ENCODE measurements at regions not wholly inside any gene's neighbourhood (a gene's known extent, or its start where the extent isn't known, plus 50 kb on each side); places are given as distances from the start of the nearest gene placed in this dataset.

DNA sequence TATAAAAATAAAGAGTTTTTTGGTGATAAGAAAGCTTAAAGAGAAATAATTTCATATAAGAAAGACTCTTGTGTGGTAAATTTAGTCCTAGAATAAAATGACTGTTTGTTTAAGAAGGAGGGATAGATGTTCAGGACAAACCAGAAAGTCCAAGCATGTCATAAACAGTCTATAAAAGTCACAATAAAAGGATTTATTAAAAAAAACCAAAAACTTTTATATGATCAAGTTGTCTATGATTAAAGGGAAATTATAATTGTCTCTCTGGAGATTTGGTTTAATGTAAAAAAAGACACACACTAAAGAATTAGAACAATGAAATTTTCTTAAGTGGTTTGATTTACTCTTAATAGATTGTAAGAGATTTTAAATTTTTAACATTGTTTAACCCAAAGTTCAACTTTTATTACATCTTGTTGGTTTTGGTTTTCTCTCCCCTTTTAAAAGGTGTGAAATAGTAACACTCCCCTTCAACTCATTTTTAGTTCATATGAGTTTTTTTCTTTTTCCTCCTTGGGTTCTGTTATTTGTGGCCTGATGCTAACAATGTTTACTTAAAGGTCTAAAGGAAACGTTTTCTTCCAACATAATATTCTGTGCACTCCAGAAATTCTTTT, 89.7 kb downstream of the PDHA2 start:
- Histone ChIP-seq H4K91ac (ENCODE audit: low read depth, low read length) (no peak overlapping the region), H3K18ac (ENCODE audit: low read length) (no peak overlapping the region), H2BK5ac (ENCODE audit: low read depth, low read length, poor library complexity) (no peak overlapping the region), H3K4me1 (ENCODE audit: control insufficient read depth in 1 of 2, insufficient read depth in 2 of 2, low read length in 2 of 2) (no peaks in the 10 kb centered on the region), H3K14ac (ENCODE audit: low read length) (no peak overlapping the region), H3K36me3 (ENCODE audit: control insufficient read depth in 1 of 2, insufficient read depth in 2 of 2, low read length in 2 of 2) (no peaks in the 10 kb centered on the region), H2AK5ac (ENCODE audit: low read length) (no peak overlapping the region), H4K8ac (ENCODE audit: low read depth, low read length) (no peak overlapping the region), H3K23ac (ENCODE audit: low read length) (no peak overlapping the region), H3K27me3 (ENCODE audit: insufficient read depth, low read length) (no peaks in the 10 kb centered on the region), H2AFZ (ENCODE audit: insufficient read depth, low read length, poor library complexity) (no peak overlapping the region), H3K9me3 (ENCODE audit: insufficient read depth, low read depth, low read length) (peaks cover 2% of the 10 kb centered on the region), H3K79me1 (ENCODE audit: low read length) (no peaks in the 10 kb centered on the region), H3K4me3 (ENCODE audit: low read depth, low read length) (no peak overlapping the region), H3K4me2 (ENCODE audit: low read length) (no peak overlapping the region), H3K9ac (ENCODE audit: low read length) (no peak overlapping the region), H3K27ac (ENCODE audit: low read depth, low read length) (no peak overlapping the region), H3K79me2 (ENCODE audit: control insufficient read depth, insufficient read depth, low read length, poor library complexity) (no peaks in the 10 kb centered on the region), H3K4ac (ENCODE audit: low read depth, low read length) (no peak overlapping the region), H2BK12ac (ENCODE audit: low read length) (no peak overlapping the region), H2BK120ac (ENCODE audit: insufficient read depth, low read length, poor library complexity) (no peak overlapping the region), H4K12ac (ENCODE audit: low read depth, low read length) (no peak overlapping the region)
- no CpG with 5 or more reads among the region's 1 CpG for WGBS (ENCODE audit: extremely low coverage, insufficient coverage, insufficient read length)
- DNase-seq = no peak

DNA sequence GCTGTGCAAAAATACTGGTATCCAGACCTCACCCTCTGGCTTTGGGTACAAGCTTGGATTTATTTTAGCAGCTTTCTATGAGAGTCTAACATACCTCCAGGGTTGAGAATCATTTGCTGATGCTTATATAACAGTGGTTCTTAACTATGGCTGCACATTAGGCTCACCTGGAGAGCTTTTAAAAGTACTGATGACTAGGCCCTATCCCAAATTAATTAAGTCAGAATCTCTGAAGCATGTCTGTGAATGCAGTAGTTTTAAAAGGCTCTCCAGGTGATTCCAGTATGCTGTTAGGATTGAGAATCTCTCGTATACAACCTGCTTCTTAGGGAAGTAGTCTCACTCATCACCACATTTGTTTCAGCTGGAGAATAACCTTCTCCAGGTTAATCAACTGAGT, 99.2 kb downstream of the PDHA2 start:
- H2AFZ ChIP-seq (ENCODE audit: insufficient read depth, low read length, poor library complexity) = no peak overlapping the region
- no peak overlapping the region for H4K91ac ChIP-seq (ENCODE audit: low read depth, low read length)
- H3K18ac ChIP-seq (ENCODE audit: low read length) = no peak overlapping the region
- no peak overlapping the region for H3K4ac ChIP-seq (ENCODE audit: low read depth, low read length)
- H3K9me3 ChIP-seq (ENCODE audit: insufficient read depth, low read depth, low read length) = no peaks in the 10 kb centered on the region
- no peak overlapping the region for H2BK12ac ChIP-seq (ENCODE audit: low read length)
- no peak overlapping the region for H3K4me2 ChIP-seq (ENCODE audit: low read length)
- no peak overlapping the region for H3K27ac ChIP-seq (ENCODE audit: low read depth, low read length)
- H3K9ac ChIP-seq (ENCODE audit: low read length) = no peak overlapping the region
- H4K12ac ChIP-seq (ENCODE audit: low read depth, low read length) = no peak overlapping the region
- no peaks in the 10 kb centered on the region for H3K4me1 ChIP-seq (ENCODE audit: control insufficient read depth in 1 of 2, insufficient read depth in 2 of 2, low read length in 2 of 2)
- no peak overlapping the region for H3K23ac ChIP-seq (ENCODE audit: low read length)
- H2BK5ac ChIP-seq (ENCODE audit: low read depth, low read length, poor library complexity) = no peak overlapping the region
- WGBS (ENCODE audit: extremely low coverage, insufficient coverage, insufficient read length) = no CpG with 5 or more reads among the region's 1 CpG
- no peaks in the 10 kb centered on the region for H3K27me3 ChIP-seq (ENCODE audit: insufficient read depth, low read length)
- no peak for DNase-seq
- no peak overlapping the region for H2AK5ac ChIP-seq (ENCODE audit: low read length)
- H3K14ac ChIP-seq (ENCODE audit: low read length) = no peak overlapping the region
- H3K79me2 ChIP-seq (ENCODE audit: control insufficient read depth, insufficient read depth, low read length, poor library complexity) = no peaks in the 10 kb centered on the region
- no peaks in the 10 kb centered on the region for H3K79me1 ChIP-seq (ENCODE audit: low read length)
- H3K4me3 ChIP-seq (ENCODE audit: low read depth, low read length) = no peak overlapping the region
- no peak overlapping the region for H2BK120ac ChIP-seq (ENCODE audit: insufficient read depth, low read length, poor library complexity)
- no peak overlapping the region for H4K8ac ChIP-seq (ENCODE audit: low read depth, low read length)
- no peaks in the 10 kb centered on the region for H3K36me3 ChIP-seq (ENCODE audit: control insufficient read depth in 1 of 2, insufficient read depth in 2 of 2, low read length in 2 of 2)

DNA sequence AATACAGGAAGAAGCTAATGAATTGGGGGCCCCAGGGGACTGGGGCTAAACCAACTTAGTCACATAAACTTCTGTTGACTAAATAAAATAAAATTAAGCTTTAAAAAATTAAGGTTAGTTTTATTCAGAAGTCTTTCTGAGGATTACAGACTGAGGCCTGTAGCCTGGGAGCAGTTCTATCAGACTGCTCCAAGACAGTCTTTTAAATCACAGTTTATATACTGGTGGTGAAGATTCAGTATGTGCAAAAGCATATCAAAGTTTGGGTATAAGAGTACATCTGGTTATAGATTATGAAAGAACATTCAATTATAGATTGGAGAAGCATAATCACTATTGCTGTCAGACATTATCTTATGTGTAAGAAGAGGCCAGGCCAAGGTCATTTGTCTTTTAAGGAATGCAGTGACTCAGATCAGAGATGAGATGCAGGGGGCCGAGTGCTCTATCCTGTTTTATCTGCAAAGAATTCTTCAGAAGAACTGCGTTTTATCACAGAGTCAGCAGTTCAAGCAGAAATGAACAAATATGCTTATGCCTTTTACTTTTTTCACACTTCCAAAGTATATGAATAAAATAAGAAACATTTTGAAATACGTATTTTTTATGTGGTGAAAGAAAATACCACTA, 109.4 kb downstream of the PDHA2 start:
- DNase-seq = no peak
- Histone ChIP-seq H3K9me3 (ENCODE audit: insufficient read depth, low read depth, low read length) (peaks cover 3% of the 10 kb centered on the region), H3K27ac (ENCODE audit: low read depth, low read length) (no peak overlapping the region), H3K79me1 (ENCODE audit: low read length) (no peaks in the 10 kb centered on the region), H2BK12ac (ENCODE audit: low read length) (no peak overlapping the region), H3K27me3 (ENCODE audit: insufficient read depth, low read length) (no peaks in the 10 kb centered on the region), H3K23ac (ENCODE audit: low read length) (no peak overlapping the region), H3K4me1 (ENCODE audit: control insufficient read depth in 1 of 2, insufficient read depth in 2 of 2, low read length in 2 of 2) (no peaks in the 10 kb centered on the region), H3K4me2 (ENCODE audit: low read length) (no peak overlapping the region), H3K18ac (ENCODE audit: low read length) (no peak overlapping the region), H2BK120ac (ENCODE audit: insufficient read depth, low read length, poor library complexity) (no peak overlapping the region), H3K14ac (ENCODE audit: low read length) (no peak overlapping the region), H4K91ac (ENCODE audit: low read depth, low read length) (no peak overlapping the region), H4K12ac (ENCODE audit: low read depth, low read length) (no peak overlapping the region), H4K8ac (ENCODE audit: low read depth, low read length) (no peak overlapping the region), H3K36me3 (ENCODE audit: control insufficient read depth in 1 of 2, insufficient read depth in 2 of 2, low read length in 2 of 2) (no peaks in the 10 kb centered on the region), H2BK5ac (ENCODE audit: low read depth, low read length, poor library complexity) (no peak overlapping the region), H3K79me2 (ENCODE audit: control insufficient read depth, insufficient read depth, low read length, poor library complexity) (no peaks in the 10 kb centered on the region), H3K4ac (ENCODE audit: low read depth, low read length) (no peak overlapping the region), H2AFZ (ENCODE audit: insufficient read depth, low read length, poor library complexity) (no peak overlapping the region), H2AK5ac (ENCODE audit: low read length) (no peak overlapping the region), H3K9ac (ENCODE audit: low read length) (no peak overlapping the region), H3K4me3 (ENCODE audit: low read depth, low read length) (no peak overlapping the region)
- no CpG with 5 or more reads among the region's 3 CpGs for WGBS (ENCODE audit: extremely low coverage, insufficient coverage, insufficient read length)

DNA sequence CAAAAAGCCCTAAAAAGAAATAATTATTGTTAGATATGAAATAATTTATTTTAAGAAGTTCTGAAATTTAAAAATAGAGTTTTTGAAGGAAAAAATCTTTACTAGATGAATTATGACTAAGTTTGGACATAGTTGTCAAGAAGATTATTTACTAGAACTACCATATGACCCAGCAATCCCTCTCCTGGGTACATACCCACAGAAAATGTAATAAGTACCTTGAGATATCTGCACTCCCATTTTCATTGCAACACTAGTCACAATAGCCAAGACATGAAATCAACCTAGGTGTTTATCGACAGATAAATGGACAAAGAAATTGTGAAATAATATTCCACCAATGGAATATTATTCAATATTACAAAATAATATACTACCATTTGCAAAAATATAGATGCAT, 109.9 kb downstream of the PDHA2 start:
- H3K4me3 ChIP-seq (ENCODE audit: low read depth, low read length) = no peak overlapping the region
- no peaks in the 10 kb centered on the region for H3K36me3 ChIP-seq (ENCODE audit: control insufficient read depth in 1 of 2, insufficient read depth in 2 of 2, low read length in 2 of 2)
- H3K4me1 ChIP-seq (ENCODE audit: control insufficient read depth in 1 of 2, insufficient read depth in 2 of 2, low read length in 2 of 2) = no peaks in the 10 kb centered on the region
- no peak overlapping the region for H3K27ac ChIP-seq (ENCODE audit: low read depth, low read length)
- H3K9ac ChIP-seq (ENCODE audit: low read length) = no peak overlapping the region
- H3K9me3 ChIP-seq (ENCODE audit: insufficient read depth, low read depth, low read length) = peaks cover 3% of the 10 kb centered on the region
- no peak overlapping the region for H2BK120ac ChIP-seq (ENCODE audit: insufficient read depth, low read length, poor library complexity)
- H3K23ac ChIP-seq (ENCODE audit: low read length) = no peak overlapping the region
- H4K8ac ChIP-seq (ENCODE audit: low read depth, low read length) = no peak overlapping the region
- H2AK5ac ChIP-seq (ENCODE audit: low read length) = no peak overlapping the region
- WGBS (ENCODE audit: extremely low coverage, insufficient coverage, insufficient read length) = no CpG with 5 or more reads among the region's 1 CpG
- no peak overlapping the region for H2AFZ ChIP-seq (ENCODE audit: insufficient read depth, low read length, poor library complexity)
- H2BK5ac ChIP-seq (ENCODE audit: low read depth, low read length, poor library complexity) = no peak overlapping the region
- no peak overlapping the region for H3K4me2 ChIP-seq (ENCODE audit: low read length)
- H3K14ac ChIP-seq (ENCODE audit: low read length) = no peak overlapping the region
- no peaks in the 10 kb centered on the region for H3K79me2 ChIP-seq (ENCODE audit: control insufficient read depth, insufficient read depth, low read length, poor library complexity)
- H3K27me3 ChIP-seq (ENCODE audit: insufficient read depth, low read length) = no peaks in the 10 kb centered on the region
- H4K12ac ChIP-seq (ENCODE audit: low read depth, low read length) = no peak overlapping the region
- DNase-seq = no peak
- no peaks in the 10 kb centered on the region for H3K79me1 ChIP-seq (ENCODE audit: low read length)
- H2BK12ac ChIP-seq (ENCODE audit: low read length) = no peak overlapping the region
- no peak overlapping the region for H4K91ac ChIP-seq (ENCODE audit: low read depth, low read length)
- no peak overlapping the region for H3K18ac ChIP-seq (ENCODE audit: low read length)
- no peak overlapping the region for H3K4ac ChIP-seq (ENCODE audit: low read depth, low read length)

Data from trophoblast cell (in vitro differentiated cells and primary cell).